Nephron (organoid): ENCODE measurements at regions not wholly inside any gene's neighbourhood (a gene's known extent, or its start where the extent isn't known, plus 50 kb on each side); places are given as distances from the start of the nearest gene placed in this dataset.

ENCODE experiments used
- H3K27ac Mint-ChIP-seq, 3 experiments: 2 replicates each; pipeline ENCODE4 v1.8.0; 2020; ENCODE audit warnings: mixed read lengths in 3 of 3, mild to moderate bottlenecking in 2 of 3, moderate library complexity in 1 of 3
- H3K27me3 Mint-ChIP-seq: 2 replicates; pipeline ENCODE4 v1.8.0; 2021; ENCODE audit warnings: low read depth, mild to moderate bottlenecking, moderate library complexity, mixed read lengths
- H3K36me3 Mint-ChIP-seq: 2 replicates; pipeline ENCODE4 v1.8.0; 2020; ENCODE audit warnings: low read depth, mixed read lengths
- H3K4me1 Mint-ChIP-seq: 2 replicates; pipeline ENCODE4 v1.8.0; 2020; ENCODE audit warnings: mixed read lengths
- H3K4me3 Mint-ChIP-seq, 3 experiments: 2 replicates each; pipeline ENCODE4 v1.8.0; 2020; ENCODE audit warnings: mild to moderate bottlenecking in 3 of 3, mixed read lengths in 3 of 3, moderate library complexity in 2 of 3
- H3K9me3 Mint-ChIP-seq: 2 replicates; pipeline ENCODE4 v1.8.0; 2020; ENCODE audit warnings: mixed read lengths
- CTCF ChIP-seq, 3 experiments: fragments of 200-600 bp; sonication (generic); IDR thresholded peaks; one replicate each; pipeline ENCODE4 v1.5.0; 2021; ENCODE audit warnings: antibody characterized with exemption in 3 of 3; ENCODE audit not compliant: unreplicated experiment in 3 of 3

- Mint-ChIP-seq H3K27me3 (no peaks in the 10 kb centered on the region), H3K4me3 (no peak overlapping the region), H3K36me3 (no peaks in the 10 kb centered on the region), H3K9me3 (no peaks in the 10 kb centered on the region), H3K27ac (no peak overlapping the region), H3K4me1 (peaks cover 7% of the 10 kb centered on the region)
- TF ChIP-seq CTCF (IDR thresholded peaks at IDR 0.05; ENCODE audit: unreplicated experiment in 3 of 3), result no peak
Measured at GRCh38 chr1:81288689-81289088, 512.0 kb upstream of the ADGRL2 start.

GRCh38 chr1:81287411-81288080, 513.2 kb upstream of the ADGRL2 start:
- Mint-ChIP-seq H3K36me3 (no peaks in the 10 kb centered on the region), H3K9me3 (no peaks in the 10 kb centered on the region), H3K4me1 (peaks cover 7% of the 10 kb centered on the region), H3K27me3 (no peaks in the 10 kb centered on the region), H3K27ac (no peak overlapping the region), H3K4me3 (no peak overlapping the region)
- no peak for TF ChIP-seq CTCF (IDR thresholded peaks at IDR 0.05; ENCODE audit: unreplicated experiment in 3 of 3)

- Mint-ChIP-seq H3K4me1 (peaks cover 6% of the 10 kb centered on the region), H3K36me3 (no peaks in the 10 kb centered on the region), H3K9me3 (no peaks in the 10 kb centered on the region), H3K27me3 (no peaks in the 10 kb centered on the region), H3K4me3 (no peak overlapping the region), H3K27ac (no peak overlapping the region)
- no peak for TF ChIP-seq CTCF (IDR thresholded peaks at IDR 0.05; ENCODE audit: unreplicated experiment in 3 of 3)
Measured at GRCh38 chr1:81270051-81270450, 530.7 kb upstream of the ADGRL2 start.

GRCh38 chr1:81264976-81265375, 535.8 kb upstream of the ADGRL2 start:
- no peak for TF ChIP-seq CTCF (IDR thresholded peaks at IDR 0.05; ENCODE audit: unreplicated experiment in 3 of 3)
- H3K9me3 Mint-ChIP-seq, result no peaks in the 10 kb centered on the region
- H3K36me3 Mint-ChIP-seq, result no peaks in the 10 kb centered on the region
- no peak overlapping the region for H3K4me3 Mint-ChIP-seq
- H3K27me3 Mint-ChIP-seq, result no peaks in the 10 kb centered on the region
- peak overlapping the region in 2 of 3 experiments; percentile 63 to 76 for H3K27ac Mint-ChIP-seq
- H3K4me1 Mint-ChIP-seq, result peaks cover 6% of the 10 kb centered on the region

GRCh38 chr1:81259625-81260411, 540.9 kb upstream of the ADGRL2 start:
- H3K9me3 Mint-ChIP-seq, result no peaks in the 10 kb centered on the region
- TF ChIP-seq CTCF (IDR thresholded peaks at IDR 0.05; ENCODE audit: unreplicated experiment in 3 of 3), result no peak
- H3K27me3 Mint-ChIP-seq, result no peaks in the 10 kb centered on the region
- H3K4me1 Mint-ChIP-seq, result no peaks in the 10 kb centered on the region
- no peak overlapping the region for H3K27ac Mint-ChIP-seq
- no peaks in the 10 kb centered on the region for H3K36me3 Mint-ChIP-seq
- no peak overlapping the region for H3K4me3 Mint-ChIP-seq
